ENCODE measurements at regions not wholly inside any gene's neighbourhood (a gene's known extent, or its start where the extent isn't known, plus 50 kb on each side); places are given as distances from the start of the nearest gene placed in this dataset.

- TF ChIP-seq EZH2 (IDR thresholded peaks at IDR 0.05; ENCODE audit: low read length, missing control alignments) = no peak
- TF ChIP-seq CTCF (conservative IDR thresholded peaks at IDR 0.05 in 1 of 2, IDR thresholded peaks at IDR 0.05 in 1 of 2; ENCODE audit: low read depth in 1 of 2, low read length in 2 of 2) = no peak
Measured at GRCh38 chr21:31804008-31804394, 68.8 kb upstream of the HUNK start.

Data from fibroblast of lung (primary cell).